GM18870 (cell line): ENCODE measurements at regions not wholly inside any gene's neighbourhood (a gene's known extent, or its start where the extent isn't known, plus 50 kb on each side); places are given as distances from the start of the nearest gene placed in this dataset.
"Not testable (repeated sequence)": the region's sequence is repeated elsewhere in the genome, so short reads cannot be mapped to it uniquely, and the experiment has no call there.

Source experiments
- ATAC-seq: cut with Tn5 transposase; IDR thresholded peaks from one replicate; pipeline ENCODE4 v1.9.1; 2021; ENCODE audit warnings: moderate library complexity; ENCODE audit not compliant: unreplicated experiment

DNA sequence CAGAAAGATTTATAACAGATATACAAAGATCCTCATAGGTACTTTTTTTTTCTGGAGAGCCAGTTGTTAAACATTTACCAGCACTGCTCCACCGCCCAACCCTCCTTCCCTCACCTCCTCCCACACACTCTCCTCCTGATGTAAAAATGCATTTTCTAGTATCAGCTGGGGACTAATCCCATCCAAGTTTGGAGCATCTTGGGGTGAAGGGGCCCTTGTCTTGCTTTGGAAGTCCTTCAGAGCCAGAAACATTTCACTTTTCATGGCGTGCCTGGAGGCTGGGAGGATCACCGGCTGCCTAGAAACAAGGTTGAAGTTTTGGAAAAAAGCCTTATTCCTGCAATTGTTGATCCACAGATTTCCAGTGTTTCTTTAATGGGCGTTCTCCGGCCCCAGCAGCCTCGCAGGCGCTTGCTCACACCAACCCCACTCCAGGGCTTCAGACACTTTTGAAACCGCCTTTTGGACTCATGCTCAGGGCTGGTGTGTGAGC is 165.1 kb upstream of the AFDN start:
- ATAC-seq: no peak

DNA sequence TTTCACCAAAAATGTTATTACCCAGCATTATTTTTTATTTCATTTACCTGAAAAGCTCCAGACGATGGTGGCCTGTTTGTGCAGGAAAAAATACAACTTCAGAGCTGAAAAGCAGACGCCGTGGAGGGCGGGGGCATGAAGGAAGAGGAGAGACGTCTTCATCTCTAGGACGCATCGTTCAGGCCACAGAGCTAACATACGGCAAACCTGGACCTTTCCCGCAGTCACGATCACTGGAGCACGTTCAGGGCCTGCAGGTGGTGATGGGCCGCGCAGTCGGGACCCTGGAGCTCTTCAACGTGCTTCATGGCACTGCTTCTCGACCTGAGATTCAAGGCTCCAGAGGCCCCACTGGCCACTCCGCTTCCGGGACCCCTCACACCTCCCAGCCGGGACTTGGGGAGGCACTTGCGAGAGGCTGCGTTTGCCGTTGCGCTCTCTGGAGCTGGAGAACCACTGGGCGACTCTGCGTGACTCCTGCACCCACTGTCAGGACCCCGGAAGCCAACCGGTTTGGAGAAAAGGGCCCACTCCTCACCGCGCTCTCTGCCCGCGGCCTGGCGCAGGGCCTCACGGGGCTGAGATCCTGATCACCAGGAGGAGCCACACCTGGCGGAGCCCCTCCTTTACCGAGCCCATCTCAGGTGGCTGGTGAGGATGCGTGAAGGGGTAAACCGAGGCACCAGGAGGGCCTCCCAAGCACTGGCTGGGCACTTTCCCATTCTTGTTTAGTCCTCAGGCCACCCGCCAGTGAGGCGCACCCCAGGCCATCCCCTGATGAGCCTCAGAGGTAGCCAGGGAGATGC is 164.4 kb upstream of the AFDN start:
- ATAC-seq: no peak

DNA sequence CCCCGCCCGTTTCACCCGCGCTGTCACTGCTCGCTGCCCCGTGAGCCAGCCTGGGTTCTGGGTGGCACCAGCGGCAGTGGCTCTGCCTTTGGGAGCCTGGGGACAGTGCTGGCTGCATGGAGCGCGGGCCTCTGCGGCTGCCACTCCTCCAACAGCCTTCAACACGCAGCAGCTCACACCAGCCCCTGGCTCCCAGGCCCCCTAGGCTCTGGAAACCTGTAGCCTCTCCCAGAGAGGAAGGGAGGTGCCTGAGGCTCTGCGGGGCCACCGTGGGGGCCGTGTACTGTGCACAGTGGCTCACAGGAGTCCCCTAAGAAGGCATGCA is 163.9 kb upstream of the AFDN start:
- ATAC-seq: no peak

DNA sequence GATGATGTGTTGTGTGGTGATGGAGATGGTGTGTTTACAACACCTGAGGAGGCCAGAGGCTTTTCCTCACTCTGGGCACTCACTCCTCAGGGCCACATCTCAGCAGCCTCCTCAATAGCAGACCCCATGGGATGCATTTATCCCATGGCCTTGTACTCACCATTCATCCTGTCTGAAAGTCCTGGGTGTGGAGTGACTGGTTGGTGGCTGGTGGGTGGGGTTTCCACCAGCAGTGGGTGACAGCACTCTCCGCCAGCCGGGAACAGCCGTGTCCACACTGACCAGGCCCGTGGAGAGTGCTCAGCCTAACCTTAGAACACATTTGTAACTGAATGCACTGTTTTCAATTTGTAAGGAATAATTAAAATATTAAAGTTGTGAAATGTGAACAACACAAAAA is 163.4 kb upstream of the AFDN start:
- ATAC-seq: no peak

DNA sequence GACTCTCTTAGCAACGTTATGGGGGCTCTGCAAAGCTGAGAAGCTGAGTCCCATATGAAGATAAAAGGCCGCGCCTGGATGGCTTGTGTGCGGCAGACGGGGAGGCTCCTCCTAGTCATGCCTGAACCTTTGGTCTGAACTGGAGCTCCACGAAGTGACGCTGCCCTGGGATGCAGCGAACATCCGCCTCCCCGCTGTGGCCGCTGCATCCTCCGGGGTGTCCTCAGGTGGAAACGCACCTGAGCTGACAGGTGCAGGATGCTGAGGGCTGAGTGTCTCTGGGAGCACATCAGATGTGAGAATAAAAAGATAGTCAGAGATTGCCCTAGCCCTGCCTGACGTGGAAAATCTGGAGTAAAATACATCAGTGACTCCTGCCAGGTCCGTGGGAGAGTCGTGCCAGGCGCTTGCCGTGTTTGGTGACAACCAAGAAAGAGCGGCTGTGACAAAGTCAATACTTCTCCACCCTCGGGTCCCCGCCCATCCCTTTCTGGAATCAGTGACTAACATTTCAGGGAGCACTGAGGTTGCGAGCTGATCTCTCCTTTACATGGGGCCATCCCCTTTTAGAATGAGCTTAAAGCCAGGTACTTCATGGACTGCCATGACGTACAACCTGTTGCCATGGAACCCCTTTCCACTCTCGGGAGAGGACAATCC is 162.8 kb upstream of the AFDN start:
- no peak for ATAC-seq

DNA sequence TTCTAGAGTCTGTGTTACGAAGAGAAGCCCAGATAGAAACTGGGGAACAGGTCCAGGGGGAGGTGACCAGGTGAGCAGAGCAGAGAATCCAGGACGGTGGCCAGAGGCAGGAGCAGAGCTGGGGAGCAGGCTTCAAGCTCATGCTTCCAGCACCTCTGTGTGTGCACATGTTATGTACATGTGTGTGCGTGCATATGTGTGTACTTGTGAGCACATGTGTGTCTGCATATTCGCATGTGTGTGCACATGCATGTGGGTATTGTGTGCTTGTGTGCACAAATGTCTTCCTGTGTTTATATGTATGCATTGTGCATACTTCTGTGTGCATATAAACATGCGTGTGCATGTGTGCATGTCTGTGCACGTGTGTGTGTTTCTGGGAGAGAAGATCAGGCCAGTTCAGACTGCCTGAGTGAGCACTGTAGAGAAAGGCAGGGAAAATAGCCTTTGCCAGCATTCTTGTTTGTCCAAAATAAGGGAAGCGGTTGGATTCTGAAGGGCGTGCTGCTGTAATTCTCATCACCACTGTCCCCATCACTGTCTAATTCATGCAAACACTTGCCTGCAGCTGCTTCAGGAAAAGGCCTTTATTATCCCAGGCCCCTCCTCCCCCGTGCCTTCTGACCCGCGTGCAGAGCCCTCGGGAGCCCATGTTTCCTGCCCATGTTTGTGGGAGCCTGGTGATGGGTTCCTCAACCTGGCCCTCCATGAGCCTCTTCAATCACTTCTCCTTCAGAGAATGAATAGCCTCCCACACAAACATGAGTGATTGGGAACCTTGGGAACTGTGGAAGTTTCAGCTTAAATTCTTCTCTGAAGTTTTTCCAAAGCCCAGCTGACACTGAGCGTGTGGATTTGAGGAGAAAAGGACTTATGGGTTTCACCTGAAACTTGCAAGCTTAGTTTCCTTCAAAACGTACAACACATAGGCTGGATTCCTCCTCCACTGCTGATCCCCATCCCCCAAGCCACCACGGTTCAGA is 161.7 kb upstream of the AFDN start:
- ATAC-seq: no peak

DNA sequence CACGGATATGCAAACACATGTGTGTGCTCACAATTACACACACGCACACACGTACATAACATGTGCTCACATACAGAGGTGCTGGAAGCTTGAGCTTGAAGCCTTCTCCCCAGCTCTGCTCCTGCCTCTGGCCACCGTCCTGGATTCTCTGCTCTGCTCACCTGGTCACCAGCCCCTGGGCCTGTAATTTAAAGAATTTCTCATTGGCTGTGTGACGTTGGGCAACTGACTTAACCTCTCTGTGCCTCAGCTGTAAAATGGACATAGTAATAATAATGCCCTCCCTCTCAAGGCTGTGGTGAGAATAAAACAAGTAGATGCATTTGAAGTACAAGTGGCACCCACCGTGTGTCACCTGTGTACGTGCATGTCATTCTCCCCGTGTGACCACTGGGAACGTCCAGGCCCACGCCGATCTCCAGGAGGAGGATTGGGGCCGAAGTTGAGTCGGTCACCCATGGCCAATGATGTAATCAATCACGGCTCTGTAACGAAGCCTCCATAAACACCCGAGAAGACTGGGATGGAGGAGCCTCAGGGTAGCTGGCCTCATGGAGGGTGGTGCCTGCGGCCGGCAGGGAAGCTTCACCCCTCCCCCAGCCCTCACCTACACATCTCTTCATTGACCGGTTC is 160.9 kb upstream of the AFDN start:
- no peak for ATAC-seq

DNA sequence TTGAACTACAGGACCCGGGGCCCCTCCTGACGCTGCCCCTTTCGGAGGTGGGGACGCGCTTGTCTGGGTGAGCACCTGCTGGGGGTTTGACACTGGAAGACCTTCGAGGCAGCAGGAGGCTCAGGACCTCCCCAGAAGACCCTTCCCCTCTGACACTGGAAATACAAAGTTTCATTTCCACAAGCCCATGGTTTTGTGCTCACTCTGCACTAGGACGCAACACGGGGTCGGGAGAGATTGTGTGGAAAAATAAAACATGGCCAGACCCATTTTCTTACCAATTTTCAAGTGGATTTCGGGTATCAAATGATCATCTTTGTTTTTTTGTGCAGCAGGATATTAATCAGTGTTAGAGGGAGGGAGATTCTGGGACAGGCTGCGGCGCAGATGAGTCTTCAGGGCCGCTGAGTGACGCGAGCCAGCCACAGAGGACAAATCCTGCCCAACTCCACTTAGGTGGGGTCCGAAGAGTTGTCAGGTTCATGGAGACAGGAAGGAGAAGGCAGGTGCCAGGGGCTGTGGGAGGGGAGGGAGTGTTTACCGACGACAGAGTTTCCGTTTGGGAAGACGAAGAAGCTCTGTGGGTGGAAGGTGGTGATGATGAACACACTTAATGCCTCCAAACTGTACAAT is 160.0 kb upstream of the AFDN start:
- ATAC-seq: no peak

DNA sequence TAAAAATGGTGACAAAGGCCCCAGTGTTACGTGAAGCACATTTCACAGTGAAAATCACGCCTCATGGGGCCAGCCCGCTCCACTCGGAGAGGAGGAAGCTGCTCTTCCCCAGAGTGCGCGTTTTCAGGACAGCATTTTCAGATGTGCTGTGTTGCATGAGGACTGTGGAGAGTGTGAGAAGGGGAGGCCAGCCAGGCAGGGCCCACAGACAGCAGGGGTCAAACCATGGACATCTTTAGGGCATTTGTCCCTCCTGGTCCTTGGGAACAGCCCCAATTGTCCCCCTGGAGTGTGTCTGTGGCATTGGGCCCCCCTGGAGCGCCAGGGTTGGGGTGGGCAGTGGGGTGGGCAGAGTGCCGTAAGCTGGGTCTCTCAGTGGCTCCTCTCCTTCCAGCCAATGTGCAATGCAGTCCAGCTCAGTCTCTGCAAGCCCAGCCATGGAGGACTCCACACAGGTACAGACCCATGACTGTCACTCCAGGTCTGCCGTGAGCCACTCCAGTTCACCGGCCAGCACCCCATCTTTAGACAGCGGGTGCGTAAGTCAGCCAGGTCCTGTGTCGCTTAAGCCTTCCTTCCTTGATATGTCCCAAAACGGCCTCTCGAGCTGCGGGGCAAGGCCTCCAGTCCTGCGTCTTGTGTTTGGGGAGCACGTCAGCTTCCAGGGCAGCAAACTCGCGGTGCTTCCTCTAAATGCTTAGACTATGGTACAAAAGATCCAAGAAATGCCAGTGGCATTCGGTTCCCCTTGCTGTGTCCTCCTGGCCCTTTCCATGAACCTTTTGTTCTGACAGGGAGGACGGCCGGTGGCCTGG is 159.3 kb upstream of the AFDN start:
- ATAC-seq: no peak

DNA sequence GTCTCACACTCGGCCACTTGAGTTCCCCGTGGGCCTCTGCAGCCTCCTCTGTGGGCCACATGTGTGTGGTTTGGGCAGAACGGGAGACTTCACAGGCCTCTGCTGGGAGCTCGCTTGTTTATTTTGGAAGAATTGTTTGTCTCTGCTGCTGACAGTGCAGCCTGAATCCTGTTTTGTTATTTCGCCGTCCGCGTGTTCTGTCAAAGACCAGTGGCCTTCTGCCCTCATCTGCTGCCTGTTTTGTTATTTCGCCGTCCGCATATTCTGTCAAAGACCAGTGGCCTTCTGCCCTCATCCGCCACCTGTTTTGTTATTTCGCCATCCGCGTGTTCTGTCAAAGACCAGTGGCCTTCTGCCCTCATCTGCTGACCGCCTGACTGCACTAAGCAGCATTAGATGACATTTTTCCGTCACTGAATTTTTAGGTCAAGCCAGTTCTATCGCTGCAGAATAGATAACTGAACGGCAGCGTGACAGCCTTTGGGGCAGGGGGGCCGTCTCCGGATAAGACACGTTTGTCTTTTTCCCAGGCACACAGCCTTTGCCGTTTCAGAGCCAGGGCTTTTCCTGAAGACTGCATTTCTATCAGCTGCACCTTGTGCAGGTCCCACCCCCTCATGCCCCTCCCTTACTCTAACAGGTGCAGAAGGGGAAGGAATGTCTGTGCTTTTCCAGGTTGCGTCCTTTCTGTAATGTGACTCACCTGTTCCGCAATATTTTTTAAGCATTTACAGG is 158.5 kb upstream of the AFDN start:
- ATAC-seq: no peak

DNA sequence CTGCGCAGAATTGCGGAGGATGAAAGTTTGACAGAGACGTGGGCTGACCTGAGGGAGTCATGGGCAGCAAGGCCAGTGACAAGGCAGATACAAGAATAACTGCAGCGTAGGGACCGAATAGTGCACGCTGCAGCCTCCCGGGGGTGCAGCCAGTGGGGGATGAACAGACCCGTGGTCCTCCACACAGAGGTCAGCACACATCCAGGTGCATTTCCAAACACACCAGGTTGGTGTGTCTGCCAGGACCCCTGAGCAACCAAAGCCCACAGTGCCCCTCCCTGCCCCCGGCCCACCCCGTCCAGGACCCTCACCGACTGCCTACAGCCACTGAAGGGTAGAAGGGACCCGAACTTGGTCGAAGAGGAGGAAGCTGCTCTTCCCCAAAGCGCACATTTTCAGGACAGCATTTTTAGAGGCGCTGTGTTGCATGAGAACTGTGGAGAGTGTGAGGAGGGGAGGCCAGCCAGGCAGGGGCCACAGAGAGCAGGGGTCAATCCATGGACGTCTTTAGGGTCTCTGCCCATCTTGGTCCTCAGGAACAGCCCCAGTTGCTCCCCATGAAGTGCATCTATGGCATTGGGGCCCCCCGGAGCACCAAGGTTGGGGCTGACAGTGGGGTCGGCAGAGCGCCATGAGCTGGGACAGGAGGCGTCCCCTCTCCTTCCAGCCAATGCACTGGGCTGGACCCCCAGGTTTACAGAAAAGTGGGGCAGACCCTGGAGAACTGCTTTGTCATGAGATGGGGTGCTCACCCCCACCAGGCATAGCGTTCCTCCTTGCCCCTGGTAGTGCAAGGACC is 157.8 kb upstream of the AFDN start:
- ATAC-seq: no peak

DNA sequence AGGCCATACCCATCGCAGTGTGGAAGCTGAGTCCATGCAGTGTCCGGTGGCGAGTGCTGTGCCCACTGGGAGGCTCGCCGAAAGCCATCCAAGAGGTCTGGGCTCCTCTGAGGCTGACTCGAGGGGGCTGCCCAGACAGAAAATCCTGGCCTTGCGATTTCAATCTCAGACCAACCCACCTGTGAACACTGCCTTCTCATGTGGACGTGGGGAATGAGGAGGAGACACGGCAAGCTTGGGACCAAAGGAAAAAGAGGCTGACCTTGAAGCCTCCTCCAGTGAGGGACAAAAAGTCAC is 157.2 kb upstream of the AFDN start:
- no peak for ATAC-seq

DNA sequence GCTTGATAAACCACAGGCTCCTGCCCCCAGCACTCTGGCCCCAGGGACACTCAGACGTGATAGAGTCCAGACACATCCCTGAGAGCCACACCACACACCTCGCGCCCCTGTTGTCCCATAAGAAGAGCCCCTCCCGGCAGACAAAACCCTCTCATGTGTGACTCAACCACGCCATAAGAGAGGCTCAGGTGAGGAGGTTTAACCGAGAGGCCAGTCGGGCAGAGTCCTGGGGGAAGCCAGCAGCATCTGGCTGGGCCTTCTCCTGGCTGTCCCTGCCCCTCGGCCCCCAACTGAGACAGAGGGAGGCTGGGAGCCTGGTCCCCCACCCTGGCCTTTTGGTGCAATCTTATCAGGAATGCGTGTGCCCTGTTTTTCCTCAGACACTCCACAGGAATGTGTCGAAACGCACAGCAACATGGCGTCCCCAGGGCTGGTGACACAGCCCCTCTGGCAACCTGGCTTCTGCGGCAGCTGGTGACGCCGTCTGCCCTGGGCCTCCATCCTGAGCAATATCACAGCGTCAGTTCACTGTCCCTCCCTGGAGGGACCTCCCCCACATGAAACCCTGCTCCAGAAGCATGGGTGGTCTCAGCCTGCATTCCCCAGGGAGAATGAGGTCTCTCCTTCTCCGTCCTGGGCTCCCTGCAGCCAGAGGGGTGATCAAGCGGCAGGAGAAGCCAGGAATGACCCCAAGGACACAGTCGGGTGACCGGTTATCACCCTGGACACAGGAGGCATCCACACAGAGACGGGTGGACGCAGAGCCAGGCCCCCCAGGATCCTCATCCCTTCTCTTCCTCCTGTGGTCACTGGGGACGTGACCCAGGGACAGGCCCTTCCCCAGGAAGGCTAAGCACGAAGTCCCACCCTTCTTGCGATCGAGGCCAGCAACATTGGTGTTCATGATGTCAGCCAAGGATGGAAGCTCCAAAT is 156.6 kb upstream of the AFDN start:
- no peak for ATAC-seq

DNA sequence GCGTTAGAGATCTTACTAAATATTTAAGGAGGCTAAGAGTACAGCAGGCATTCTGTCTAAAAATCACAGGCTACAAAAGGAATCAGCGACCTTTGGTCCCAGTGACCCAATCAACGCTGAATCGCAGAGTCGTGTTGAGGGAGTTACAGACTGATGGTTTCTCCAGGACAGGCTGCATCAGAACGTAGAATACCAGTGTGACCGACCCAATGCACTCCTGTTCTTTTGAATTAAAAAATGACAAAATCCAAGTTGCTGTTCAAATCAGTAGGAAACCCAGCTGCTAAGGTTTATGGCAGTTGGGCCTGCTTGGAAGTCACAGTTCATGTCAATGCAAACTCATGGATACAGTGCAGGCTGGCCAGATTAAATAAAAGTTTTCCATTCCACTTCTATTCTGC is 155.8 kb upstream of the AFDN start:
- ATAC-seq: no peak

DNA sequence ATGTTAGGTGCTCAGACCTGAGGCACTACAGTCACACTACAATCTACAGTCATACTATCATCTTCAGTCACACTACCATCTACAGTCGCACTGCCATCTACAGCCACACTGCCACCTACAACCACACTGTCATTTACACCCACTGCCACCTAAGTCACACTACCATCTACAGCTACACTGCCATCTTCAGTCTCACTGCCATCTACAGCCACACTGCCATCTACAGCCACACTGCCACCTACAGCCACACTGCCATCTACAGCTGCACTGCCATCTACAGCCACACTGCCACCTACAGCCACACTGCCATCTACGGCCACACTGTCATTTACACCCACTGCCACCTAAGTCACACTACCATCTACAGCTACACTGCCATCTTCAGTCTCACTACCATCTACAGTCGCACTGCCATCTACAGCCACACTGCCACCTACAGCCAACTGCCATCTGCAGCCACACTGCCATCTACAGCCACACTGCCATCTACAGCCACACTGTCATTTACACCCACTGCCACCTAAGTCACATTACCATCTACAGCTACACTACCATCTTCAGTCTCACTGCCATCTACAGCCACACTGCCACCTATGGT is 155.2 kb upstream of the AFDN start:
- not testable (repeated sequence) for ATAC-seq

DNA sequence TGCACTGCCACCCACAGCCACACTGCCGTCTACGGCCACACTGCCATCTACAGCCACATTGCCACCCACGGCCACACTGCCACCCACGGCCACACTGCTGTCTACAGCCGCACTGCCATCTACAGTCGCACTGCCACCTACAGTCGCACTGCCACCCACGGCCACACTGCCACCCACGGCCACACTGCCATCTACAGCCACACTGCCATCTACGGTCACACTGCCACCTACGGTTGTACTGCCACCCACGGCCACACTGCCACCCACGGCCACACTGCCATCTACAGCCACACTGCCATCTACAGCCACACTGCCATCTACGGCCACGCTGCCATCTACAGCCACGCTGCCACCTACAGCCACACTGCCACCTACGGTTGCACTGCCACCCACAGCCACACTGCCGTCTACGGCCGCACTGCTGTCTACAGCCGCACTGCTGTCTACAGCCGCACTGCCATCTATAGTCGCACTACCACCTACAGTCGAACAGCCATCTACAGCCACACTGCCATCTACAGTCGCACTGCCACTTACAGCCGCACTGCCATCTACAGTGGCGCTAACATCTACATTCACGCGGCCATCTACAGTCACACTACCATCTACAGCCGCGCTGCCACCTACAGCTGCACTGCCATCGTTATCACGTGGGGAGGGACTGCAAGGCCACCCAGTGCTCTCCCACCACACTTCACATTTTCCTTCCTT is 154.6 kb upstream of the AFDN start:
- ATAC-seq: no peak
